PC-9 (cell line): ENCODE measurements at regions not wholly inside any gene's neighbourhood (a gene's known extent, or its start where the extent isn't known, plus 50 kb on each side); places are given as distances from the start of the nearest gene placed in this dataset.

Experiments used
- BruUV-seq: library from RNA; stranded (reverse); fragments of 400-500 nt; replicated peaks from 2 replicates; lab custom pipeline; 2021; lab: Mats Ljungman, UMichigan
- CTCF ChIA-PET: fragments of 300-600 bp; sonication (Branson Sonifier 250); formaldehyde crosslinking; loops from one replicate; lab custom pipeline; 2022; ENCODE audit warnings: antibody characterized with exemption; lab: Charles Lee
- POLR2A ChIA-PET: fragments of 300-600 bp; sonication (Branson Sonifier 250); formaldehyde crosslinking; loops from one replicate; lab custom pipeline; 2022; ENCODE audit warnings: antibody characterized with exemption; ENCODE audit not compliant: unreplicated experiment; lab: Charles Lee
- DNase-seq, 2 experiments: peaks; one replicate each; pipeline versions ENCODE4 v3.0.0 to v3.0.0-alpha.2; 2015 to 2022; ENCODE audit warnings: mixed read lengths in 1 of 2
- H2AFZ ChIP-seq: fragments of 200-600 bp; sonication (generic); 2 replicates; pipeline ENCODE4 v1.8.1; 2017; ENCODE audit warnings: antibody characterized with exemption
- H3F3A ChIP-seq: fragments of 200-600 bp; sonication (generic); 2 replicates; pipeline ENCODE4 v1.8.1; 2017; ENCODE audit warnings: antibody characterized with exemption, mild to moderate bottlenecking, low read depth; ENCODE audit not compliant: insufficient read depth
- H3K27ac ChIP-seq: fragments of 200-600 bp; sonication (generic); 2 replicates; pipeline ENCODE4 v1.6.1; 2016; ENCODE audit warnings: mixed run types
- H3K27me3 ChIP-seq: fragments of 200-600 bp; sonication (generic); 2 replicates; pipeline ENCODE4 v1.6.1; 2016; ENCODE audit warnings: low read depth, mixed run types; ENCODE audit not compliant: insufficient read depth
- H3K36me3 ChIP-seq: fragments of 200-600 bp; sonication (generic); 2 replicates; pipeline ENCODE4 v1.6.1; 2016; ENCODE audit warnings: low read depth, mixed run types
- H3K4me1 ChIP-seq: fragments of 200-600 bp; sonication (generic); replicated peaks from 2 replicates; pipeline ENCODE4 v1.6.1; 2016; ENCODE audit warnings: mixed run types; ENCODE audit not compliant: insufficient read depth
- H3K4me2 ChIP-seq: fragments of 200-600 bp; sonication (generic); 2 replicates; pipeline ENCODE4 v1.6.1; 2017; ENCODE audit warnings: mixed run types
- H3K4me3 ChIP-seq: fragments of 200-600 bp; sonication (generic); 2 replicates; pipeline ENCODE4 v1.6.1; 2016; ENCODE audit warnings: mixed run types
- H3K79me2 ChIP-seq: fragments of 200-600 bp; sonication (generic); 2 replicates; pipeline ENCODE4 v1.6.1; 2017; ENCODE audit warnings: low read depth, mixed run types
- H3K9me2 ChIP-seq: fragments of 200-600 bp; sonication (generic); 2 replicates; pipeline ENCODE4 v1.8.1; 2017; ENCODE audit warnings: mild to moderate bottlenecking; ENCODE audit not compliant: insufficient read depth
- H3K9me3 ChIP-seq: fragments of 200-600 bp; sonication (generic); 2 replicates; pipeline ENCODE4 v1.8.1; 2016; ENCODE audit warnings: low read depth; ENCODE audit not compliant: insufficient read depth
- H4K20me1 ChIP-seq: fragments of 200-600 bp; sonication (generic); 2 replicates; pipeline ENCODE4 v1.8.1; 2017; ENCODE audit not compliant: insufficient read depth
- EZH2 ChIP-seq: fragments of 200-600 bp; sonication (generic); IDR thresholded peaks from 2 replicates; pipeline ENCODE4 v1.8.0; 2017; ENCODE audit warnings: antibody characterized with exemption, low read depth
- intact Hi-C: fragments of 100-400 bp; cut with micrococcal nuclease; formaldehyde crosslinking; loops from one replicate; pipeline ENCODE4 v1.10.0; 2022; ENCODE audit not compliant: unreplicated experiment
- TF ChIP-seq, protein P1 (sequence below): fragments of 200-600 bp; sonication (generic); conservative IDR thresholded peaks from 2 replicates; pipeline ENCODE4 v1.6.1; 2017; ENCODE audit warnings: mixed run types, antibody characterized with exemption, mild to moderate bottlenecking, moderate library complexity

DNA sequence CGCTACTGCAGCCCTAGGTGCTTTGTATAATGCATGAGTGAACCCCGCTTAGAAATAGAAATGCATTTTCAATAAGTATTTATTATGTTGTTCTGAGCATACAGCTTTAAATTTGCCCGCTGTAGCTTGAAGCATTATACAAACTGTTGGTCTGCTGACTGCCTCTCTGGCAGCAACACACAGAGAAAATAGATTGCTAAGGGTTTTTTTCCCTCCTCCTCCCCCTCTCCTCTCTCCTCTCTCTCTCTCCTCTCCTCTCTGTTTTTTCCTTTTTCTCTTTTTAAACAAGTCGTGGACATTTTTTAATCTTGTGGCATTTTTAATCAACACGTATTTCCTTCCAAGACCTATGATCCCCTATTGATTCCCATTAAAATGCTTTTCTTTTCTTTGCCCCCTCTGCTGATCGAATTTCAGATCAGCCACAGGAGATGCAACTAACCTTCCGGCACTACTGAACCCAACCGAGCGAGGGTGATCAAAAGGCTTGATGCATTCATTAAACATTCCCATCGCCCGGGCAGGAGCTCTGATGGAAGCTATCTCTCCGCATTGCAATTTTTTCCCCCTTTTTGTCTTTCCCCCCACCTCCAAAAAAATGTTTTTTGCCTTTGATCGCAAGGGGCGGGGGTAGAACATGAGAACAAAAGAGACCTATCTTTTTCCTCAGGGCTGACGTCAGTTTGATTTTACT, 90.7 kb upstream of the ARID1B start:
- TF ChIP-seq EZH2: no peak
- TF ChIP-seq, protein P1, sequence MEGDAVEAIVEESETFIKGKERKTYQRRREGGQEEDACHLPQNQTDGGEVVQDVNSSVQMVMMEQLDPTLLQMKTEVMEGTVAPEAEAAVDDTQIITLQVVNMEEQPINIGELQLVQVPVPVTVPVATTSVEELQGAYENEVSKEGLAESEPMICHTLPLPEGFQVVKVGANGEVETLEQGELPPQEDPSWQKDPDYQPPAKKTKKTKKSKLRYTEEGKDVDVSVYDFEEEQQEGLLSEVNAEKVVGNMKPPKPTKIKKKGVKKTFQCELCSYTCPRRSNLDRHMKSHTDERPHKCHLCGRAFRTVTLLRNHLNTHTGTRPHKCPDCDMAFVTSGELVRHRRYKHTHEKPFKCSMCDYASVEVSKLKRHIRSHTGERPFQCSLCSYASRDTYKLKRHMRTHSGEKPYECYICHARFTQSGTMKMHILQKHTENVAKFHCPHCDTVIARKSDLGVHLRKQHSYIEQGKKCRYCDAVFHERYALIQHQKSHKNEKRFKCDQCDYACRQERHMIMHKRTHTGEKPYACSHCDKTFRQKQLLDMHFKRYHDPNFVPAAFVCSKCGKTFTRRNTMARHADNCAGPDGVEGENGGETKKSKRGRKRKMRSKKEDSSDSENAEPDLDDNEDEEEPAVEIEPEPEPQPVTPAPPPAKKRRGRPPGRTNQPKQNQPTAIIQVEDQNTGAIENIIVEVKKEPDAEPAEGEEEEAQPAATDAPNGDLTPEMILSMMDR: no peak; the same call in 1 of the 2 replicates
- CTCF ChIA-PET: no interaction called here
- BruUV-seq: no TSS peak
- Histone ChIP-seq H3K36me3 (no peaks in the 10 kb centered on the region), H3F3A (peaks cover 20% of the 10 kb centered on the region), H3K27me3 (no peaks in the 10 kb centered on the region), H4K20me1 (no peaks in the 10 kb centered on the region), H3K79me2 (no peaks in the 10 kb centered on the region), H3K9me3 (no peaks in the 10 kb centered on the region), H3K4me2 (peak overlapping the region; percentile 96), H3K9me2 (no peaks in the 10 kb centered on the region), H2AFZ (peak overlapping the region; percentile 96), H3K4me1 (peaks cover 16% of the 10 kb centered on the region), H3K4me3 (peak overlapping the region; percentile 71), H3K27ac (peak overlapping the region; percentile 86)
- POLR2A ChIA-PET: no interaction called here
- intact Hi-C loops: loop anchor here (5.0 kb wide), 2 partner anchors 36 to 124 kb away; no protein-coding TSS in a partner anchor
- DNase-seq: peak; percentile 15 to 43

DNA sequence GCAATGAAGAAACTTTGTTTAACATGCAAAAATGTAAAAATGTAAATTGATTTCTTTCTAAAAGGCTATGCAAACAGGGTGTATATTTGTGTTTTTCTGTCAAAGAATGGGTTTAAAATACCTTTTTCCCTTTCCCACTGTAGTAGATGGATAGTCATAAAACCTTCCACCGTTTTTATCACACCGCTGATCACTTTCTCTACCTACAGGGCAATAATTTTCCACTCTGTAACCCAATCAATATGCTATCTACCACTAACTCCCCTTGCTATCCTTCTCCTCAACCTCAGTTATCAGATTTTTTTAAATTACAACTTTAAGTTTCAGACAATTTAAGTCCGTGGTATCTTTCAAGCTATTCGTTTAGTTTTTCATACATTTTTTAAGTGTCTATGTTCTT, 91.4 kb upstream of the ARID1B start:
- Histone ChIP-seq H3K27ac (peak overlapping the region; percentile 86; the same call in 1 of the 2 replicates), H3K36me3 (no peaks in the 10 kb centered on the region), H4K20me1 (no peaks in the 10 kb centered on the region), H2AFZ (peak overlapping the region; percentile 96), H3K4me3 (peak overlapping the region; percentile 71), H3K27me3 (no peaks in the 10 kb centered on the region), H3K4me1 (peaks cover 16% of the 10 kb centered on the region), H3K9me3 (no peaks in the 10 kb centered on the region), H3K79me2 (no peaks in the 10 kb centered on the region), H3K9me2 (no peaks in the 10 kb centered on the region), H3K4me2 (peak overlapping the region; percentile 96), H3F3A (peaks cover 20% of the 10 kb centered on the region)
- no peak for DNase-seq
- ChIA-PET CTCF (no interaction called here), POLR2A (no interaction called here)
- no peak for TF ChIP-seq EZH2
- TF ChIP-seq, protein P1: no peak
- no TSS peak for BruUV-seq
- intact Hi-C loops: loop anchor here (5.0 kb wide), 2 partner anchors 36 to 124 kb away; no protein-coding TSS in a partner anchor

DNA sequence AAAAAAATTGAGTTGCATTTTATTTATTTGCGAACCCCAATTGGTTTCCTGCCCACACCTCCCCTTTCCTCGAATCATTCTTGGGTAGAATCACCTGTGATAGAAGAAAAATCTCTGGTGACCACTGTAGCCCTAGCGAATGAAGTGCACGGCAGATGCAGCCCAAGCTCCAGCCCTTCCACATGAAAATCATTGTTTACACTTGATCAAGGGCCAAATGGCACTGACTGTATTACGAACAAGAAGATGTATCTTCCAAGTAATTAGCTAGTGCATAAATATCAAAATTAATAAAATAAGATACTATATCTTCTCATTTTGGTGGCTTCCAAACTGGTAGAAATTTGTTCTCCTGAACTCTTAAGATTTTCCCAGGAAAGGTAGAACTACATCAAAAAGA, 93.4 kb upstream of the ARID1B start:
- no peak for DNase-seq
- TF ChIP-seq EZH2: no peak
- TF ChIP-seq, protein P1: no peak
- BruUV-seq: no TSS peak
- no peak overlapping the region for H2AFZ ChIP-seq
- H3F3A ChIP-seq: peaks cover 18% of the 10 kb centered on the region
- ChIA-PET POLR2A (no interaction called here), CTCF (no interaction called here)
- no peaks in the 10 kb centered on the region for H3K27me3 ChIP-seq
- H3K79me2 ChIP-seq: no peaks in the 10 kb centered on the region
- no peaks in the 10 kb centered on the region for H3K9me3 ChIP-seq
- H3K4me3 ChIP-seq: no peak overlapping the region
- intact Hi-C loops: no loop called here
- no peaks in the 10 kb centered on the region for H3K9me2 ChIP-seq
- H4K20me1 ChIP-seq: no peaks in the 10 kb centered on the region
- no peak overlapping the region for H3K27ac ChIP-seq
- peaks cover 16% of the 10 kb centered on the region for H3K4me1 ChIP-seq
- H3K36me3 ChIP-seq: no peaks in the 10 kb centered on the region
- H3K4me2 ChIP-seq: no peak overlapping the region
